ENCODE measurements at regions not wholly inside any gene's neighbourhood (a gene's known extent, or its start where the extent isn't known, plus 50 kb on each side); places are given as distances from the start of the nearest gene placed in this dataset.

GRCh38 chr6:159389695-159390094 lies 220.5 kb downstream of the FNDC1 start:
- Histone ChIP-seq H3K4me3 (ENCODE audit: low read depth, low read length) (no peak overlapping the region), H3K4me1 (ENCODE audit: control insufficient read depth, insufficient read depth, low read length) (no peaks in the 10 kb centered on the region), H3K27me3 (ENCODE audit: control insufficient read depth, insufficient read depth, low read length) (no peaks in the 10 kb centered on the region), H3K9me3 (ENCODE audit: control insufficient read depth, insufficient read depth, low read length) (no peaks in the 10 kb centered on the region), H3K36me3 (ENCODE audit: control insufficient read depth, insufficient read depth, low read length) (no peaks in the 10 kb centered on the region), H3K27ac (ENCODE audit: low read depth, low read length) (no peak overlapping the region)
- 40% methylated on average over 1 of the region's 3 CpGs for WGBS (ENCODE audit: insufficient coverage)
- DNase-seq (ENCODE audit: low read depth in 4 of 6, low spot score in 6 of 6): no peak

GRCh38 chr6:159380114-159380513 lies 210.9 kb downstream of the FNDC1 start:
- WGBS (ENCODE audit: insufficient coverage): no CpG with 5 or more reads among the region's 1 CpG
- Histone ChIP-seq H3K27ac (ENCODE audit: low read depth, low read length) (no peak overlapping the region), H3K27me3 (ENCODE audit: control insufficient read depth, insufficient read depth, low read length) (no peaks in the 10 kb centered on the region), H3K4me3 (ENCODE audit: low read depth, low read length) (no peak overlapping the region), H3K36me3 (ENCODE audit: control insufficient read depth, insufficient read depth, low read length) (no peaks in the 10 kb centered on the region), H3K9me3 (ENCODE audit: control insufficient read depth, insufficient read depth, low read length) (no peaks in the 10 kb centered on the region), H3K4me1 (ENCODE audit: control insufficient read depth, insufficient read depth, low read length) (no peaks in the 10 kb centered on the region)
- no peak for DNase-seq (ENCODE audit: low read depth in 4 of 6, low spot score in 6 of 6)

GRCh38 chr6:159378411-159379328 lies 209.5 kb downstream of the FNDC1 start:
- no peaks in the 10 kb centered on the region for H3K36me3 ChIP-seq (ENCODE audit: control insufficient read depth, insufficient read depth, low read length)
- no peaks in the 10 kb centered on the region for H3K9me3 ChIP-seq (ENCODE audit: control insufficient read depth, insufficient read depth, low read length)
- H3K27ac ChIP-seq (ENCODE audit: low read depth, low read length): no peak overlapping the region
- no peak for DNase-seq (ENCODE audit: low read depth in 4 of 6, low spot score in 6 of 6)
- H3K4me1 ChIP-seq (ENCODE audit: control insufficient read depth, insufficient read depth, low read length): no peaks in the 10 kb centered on the region
- no peaks in the 10 kb centered on the region for H3K27me3 ChIP-seq (ENCODE audit: control insufficient read depth, insufficient read depth, low read length)
- 73% methylated on average over 1 of the region's 10 CpGs for WGBS (ENCODE audit: insufficient coverage)
- no peak overlapping the region for H3K4me3 ChIP-seq (ENCODE audit: low read depth, low read length)

GRCh38 chr6:159376516-159377158 lies 207.4 kb downstream of the FNDC1 start:
- no peaks in the 10 kb centered on the region for H3K4me1 ChIP-seq (ENCODE audit: control insufficient read depth, insufficient read depth, low read length)
- no peak overlapping the region for H3K4me3 ChIP-seq (ENCODE audit: low read depth, low read length)
- H3K9me3 ChIP-seq (ENCODE audit: control insufficient read depth, insufficient read depth, low read length): no peaks in the 10 kb centered on the region
- H3K36me3 ChIP-seq (ENCODE audit: control insufficient read depth, insufficient read depth, low read length): no peaks in the 10 kb centered on the region
- no peaks in the 10 kb centered on the region for H3K27me3 ChIP-seq (ENCODE audit: control insufficient read depth, insufficient read depth, low read length)
- WGBS (ENCODE audit: insufficient coverage): 79% methylated on average over 7 of the region's 9 CpGs
- DNase-seq (ENCODE audit: low read depth in 4 of 6, low spot score in 6 of 6): peak in 1 of 6 donors; percentile 49
- H3K27ac ChIP-seq (ENCODE audit: low read depth, low read length): peak overlapping the region; percentile 34

DNA sequence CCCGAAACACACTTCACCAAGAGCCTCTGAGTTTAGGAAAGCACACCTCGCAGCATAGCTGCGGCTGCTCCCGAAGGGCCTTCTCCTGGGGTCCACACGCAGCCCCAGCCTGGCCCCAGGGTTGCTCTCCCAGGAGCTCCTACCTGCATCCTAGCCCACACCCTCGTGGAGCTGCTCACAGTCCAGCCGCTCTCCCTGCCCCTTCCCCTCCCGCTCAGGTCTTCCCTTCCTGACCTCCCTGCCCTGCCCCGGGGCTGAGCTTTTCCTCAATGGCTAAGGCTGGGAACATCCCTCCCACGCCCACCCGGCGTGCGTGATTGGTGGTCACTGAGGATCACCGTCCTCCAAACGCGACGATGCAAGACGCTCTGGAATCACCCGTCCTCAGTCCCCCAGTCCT lies 205.8 kb downstream of the FNDC1 start:
- DNase-seq (ENCODE audit: low read depth in 4 of 6, low spot score in 6 of 6): no peak
- H3K27ac ChIP-seq (ENCODE audit: low read depth, low read length): no peak overlapping the region
- no peaks in the 10 kb centered on the region for H3K4me1 ChIP-seq (ENCODE audit: control insufficient read depth, insufficient read depth, low read length)
- WGBS (ENCODE audit: insufficient coverage): 94% methylated on average over 18 of the region's 19 CpGs
- no peaks in the 10 kb centered on the region for H3K27me3 ChIP-seq (ENCODE audit: control insufficient read depth, insufficient read depth, low read length)
- no peaks in the 10 kb centered on the region for H3K36me3 ChIP-seq (ENCODE audit: control insufficient read depth, insufficient read depth, low read length)
- peaks cover under 1% of the 10 kb centered on the region for H3K9me3 ChIP-seq (ENCODE audit: control insufficient read depth, insufficient read depth, low read length)
- no peak overlapping the region for H3K4me3 ChIP-seq (ENCODE audit: low read depth, low read length)

DNA sequence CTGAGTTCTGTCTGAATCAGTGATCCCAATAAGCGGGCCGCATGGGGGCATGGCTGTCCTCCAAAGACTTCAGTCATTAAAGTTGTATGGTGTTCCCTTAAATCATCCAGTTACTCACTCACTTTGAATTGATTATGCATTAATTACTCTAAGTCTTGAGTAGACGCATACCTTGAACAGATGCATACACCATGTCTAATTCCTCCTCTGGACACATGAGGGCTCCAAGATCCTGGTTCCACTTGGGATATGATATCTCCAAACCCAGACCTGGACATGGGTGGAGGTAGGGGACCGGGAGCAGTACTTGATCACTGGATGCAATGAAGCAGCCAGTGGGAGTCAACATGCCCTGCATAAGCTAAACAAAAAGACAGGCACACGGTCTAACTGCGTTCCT lies 204.5 kb downstream of the FNDC1 start:
- Histone ChIP-seq H3K27me3 (ENCODE audit: control insufficient read depth, insufficient read depth, low read length) (no peaks in the 10 kb centered on the region), H3K36me3 (ENCODE audit: control insufficient read depth, insufficient read depth, low read length) (no peaks in the 10 kb centered on the region), H3K4me3 (ENCODE audit: low read depth, low read length) (no peak overlapping the region), H3K9me3 (ENCODE audit: control insufficient read depth, insufficient read depth, low read length) (peaks cover 4% of the 10 kb centered on the region), H3K27ac (ENCODE audit: low read depth, low read length) (no peak overlapping the region), H3K4me1 (ENCODE audit: control insufficient read depth, insufficient read depth, low read length) (no peaks in the 10 kb centered on the region)
- DNase-seq (ENCODE audit: low read depth in 4 of 6, low spot score in 6 of 6): no peak
- WGBS (ENCODE audit: insufficient coverage): 96% methylated on average over 6 of the region's 6 CpGs

DNA sequence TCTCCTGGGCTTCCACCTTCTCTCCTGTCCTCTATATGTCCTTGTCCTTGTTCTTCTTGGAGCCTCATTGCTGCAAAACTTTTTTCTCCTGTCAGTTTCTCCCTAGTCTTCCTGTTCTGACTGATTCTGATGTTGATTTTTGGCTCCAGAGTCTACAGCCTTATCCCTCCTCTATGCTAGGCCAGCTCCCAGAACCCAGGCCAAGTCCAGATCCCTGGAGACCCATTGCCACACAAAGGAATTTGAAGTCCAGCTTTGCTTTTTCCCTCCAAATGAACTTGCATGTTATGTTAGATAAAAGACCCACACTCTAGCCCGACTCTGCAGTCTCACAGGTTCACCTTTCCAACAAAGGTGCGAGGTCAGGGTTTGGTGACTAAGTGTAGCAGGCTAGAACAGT lies 203.1 kb downstream of the FNDC1 start:
- Histone ChIP-seq H3K4me1 (ENCODE audit: control insufficient read depth, insufficient read depth, low read length) (no peaks in the 10 kb centered on the region), H3K27ac (ENCODE audit: low read depth, low read length) (no peak overlapping the region), H3K9me3 (ENCODE audit: control insufficient read depth, insufficient read depth, low read length) (peaks cover 4% of the 10 kb centered on the region), H3K4me3 (ENCODE audit: low read depth, low read length) (no peak overlapping the region), H3K36me3 (ENCODE audit: control insufficient read depth, insufficient read depth, low read length) (no peaks in the 10 kb centered on the region), H3K27me3 (ENCODE audit: control insufficient read depth, insufficient read depth, low read length) (no peaks in the 10 kb centered on the region)
- WGBS (ENCODE audit: insufficient coverage): 86% methylated on average over 1 of the region's 2 CpGs
- DNase-seq (ENCODE audit: low read depth in 4 of 6, low spot score in 6 of 6): no peak

GRCh38 chr6:159360306-159360705 lies 191.1 kb downstream of the FNDC1 start:
- no peaks in the 10 kb centered on the region for H3K27me3 ChIP-seq (ENCODE audit: control insufficient read depth, insufficient read depth, low read length)
- H3K9me3 ChIP-seq (ENCODE audit: control insufficient read depth, insufficient read depth, low read length): no peaks in the 10 kb centered on the region
- DNase-seq (ENCODE audit: low read depth in 4 of 6, low spot score in 6 of 6): no peak
- H3K4me3 ChIP-seq (ENCODE audit: low read depth, low read length): no peak overlapping the region
- H3K36me3 ChIP-seq (ENCODE audit: control insufficient read depth, insufficient read depth, low read length): no peaks in the 10 kb centered on the region
- WGBS (ENCODE audit: insufficient coverage): no CpG with 5 or more reads among the region's 4 CpGs
- no peak overlapping the region for H3K27ac ChIP-seq (ENCODE audit: low read depth, low read length)
- H3K4me1 ChIP-seq (ENCODE audit: control insufficient read depth, insufficient read depth, low read length): no peaks in the 10 kb centered on the region

DNA sequence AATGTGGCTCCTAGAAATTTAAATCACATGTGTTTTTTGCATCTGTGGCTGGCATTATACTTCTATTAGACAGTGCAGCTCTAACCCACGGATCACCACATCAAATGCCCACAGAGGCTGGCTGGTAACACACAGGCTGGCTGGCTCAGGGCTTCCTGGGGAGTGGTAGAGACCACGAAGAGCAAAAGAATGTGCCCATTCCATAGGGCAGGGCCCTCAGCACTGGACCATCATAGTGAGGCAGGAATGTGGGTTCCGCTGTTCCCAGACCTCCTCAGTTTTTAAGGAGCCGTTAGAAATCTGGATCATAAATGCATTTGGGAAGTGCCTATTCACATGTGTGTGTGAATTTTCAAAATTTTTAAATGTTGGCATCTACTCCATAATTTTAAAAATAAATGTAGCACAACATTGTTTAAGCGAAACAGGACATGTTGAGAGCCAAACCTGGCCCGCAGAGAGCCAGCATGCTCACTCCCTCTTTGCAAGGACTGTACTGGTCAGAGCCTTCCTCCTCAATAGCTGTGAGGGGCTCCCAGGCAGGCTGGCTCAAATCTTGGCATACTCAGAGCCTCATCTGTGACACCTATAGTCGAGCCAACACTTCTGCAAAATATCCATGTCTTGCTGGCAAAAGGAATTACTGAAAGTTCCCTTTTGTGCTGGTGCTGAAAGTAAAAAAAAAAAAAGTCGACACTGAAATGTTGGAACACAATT lies 190.5 kb downstream of the FNDC1 start:
- Histone ChIP-seq H3K9me3 (ENCODE audit: control insufficient read depth, insufficient read depth, low read length) (no peaks in the 10 kb centered on the region), H3K27me3 (ENCODE audit: control insufficient read depth, insufficient read depth, low read length) (no peaks in the 10 kb centered on the region), H3K27ac (ENCODE audit: low read depth, low read length) (no peak overlapping the region), H3K4me3 (ENCODE audit: low read depth, low read length) (no peak overlapping the region), H3K36me3 (ENCODE audit: control insufficient read depth, insufficient read depth, low read length) (no peaks in the 10 kb centered on the region), H3K4me1 (ENCODE audit: control insufficient read depth, insufficient read depth, low read length) (no peaks in the 10 kb centered on the region)
- no peak for DNase-seq (ENCODE audit: low read depth in 4 of 6, low spot score in 6 of 6)
- 75% methylated on average over 5 of the region's 8 CpGs for WGBS (ENCODE audit: insufficient coverage)

Data from spinal cord (tissue), 9 donors.